Ascending aorta (tissue), 2 donors: ENCODE measurements at regions not wholly inside any gene's neighbourhood (a gene's known extent, or its start where the extent isn't known, plus 50 kb on each side); places are given as distances from the start of the nearest gene placed in this dataset.

Source experiments
- DNase-seq, 2 donors: peaks; one replicate each; pipeline ENCODE4 v3.0.0-alpha.2; 2019; ENCODE audit warnings: low spot score in 2 of 2
- H3K27ac ChIP-seq, 2 donors: fragments of 200-600 bp; sonication (generic); one replicate each; pipeline ENCODE4 v1.5.1; 2016 to 2017; ENCODE audit warnings: mild to moderate bottlenecking in 1 of 2
- H3K27me3 ChIP-seq: fragments of 200-600 bp; sonication (generic); one replicate; pipeline ENCODE4 v1.5.1; 2017
- H3K36me3 ChIP-seq, 2 donors: fragments of 200-600 bp; sonication (generic); one replicate each; pipeline ENCODE4 v1.5.1; 2016
- H3K4me1 ChIP-seq, 2 donors: fragments of 200-600 bp; sonication (generic); one replicate each; pipeline ENCODE4 v1.5.1; 2016 to 2017; ENCODE audit warnings: mild to moderate bottlenecking in 1 of 2
- H3K4me3 ChIP-seq, 2 donors: fragments of 200-600 bp; sonication (generic); one replicate each; pipeline ENCODE4 v1.5.1; 2016 to 2017; ENCODE audit warnings: mild to moderate bottlenecking in 1 of 2
- H3K9me3 ChIP-seq, 2 donors: fragments of 200-600 bp; sonication (generic); one replicate each; pipeline ENCODE4 v1.5.1; 2016
- intact Hi-C: fragments of 100-400 bp; cut with DNase I; formaldehyde crosslinking; loops from one replicate; pipeline ENCODE4 v1.15.1; 2023
- TF ChIP-seq, protein P1 (sequence below), 3 experiments: fragments of 200-600 bp in 2 of 3; fragments of 450-650 bp in 1 of 3; sonication (generic) in 2 of 3; IDR thresholded peaks; one replicate each; pipeline ENCODE4 v1.5.1; 2016 to 2019; ENCODE audit warnings: antibody characterized with exemption in 3 of 3, mild to moderate bottlenecking in 1 of 3, moderate library complexity in 1 of 3

DNA sequence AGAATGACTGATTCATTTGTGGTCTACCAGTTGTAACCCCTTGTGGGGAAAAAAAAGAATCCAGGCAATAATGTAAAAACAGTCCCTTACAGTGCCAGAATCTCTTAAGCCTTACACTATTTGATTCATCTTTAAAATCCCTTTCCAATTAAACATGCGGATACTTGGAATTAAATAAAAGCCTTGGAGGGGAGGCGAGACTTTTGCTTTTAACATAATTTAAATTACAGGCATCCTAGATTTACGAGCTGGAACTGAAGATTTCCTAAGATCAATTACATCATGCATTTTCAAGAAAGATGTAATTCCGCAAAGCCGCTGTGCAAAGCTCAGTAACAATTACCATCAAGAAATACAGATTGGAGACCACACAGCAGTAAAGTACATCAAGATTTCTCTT lies 370.2 kb downstream of the MTRR start:
- DNase-seq = no peak
- H3K4me1 ChIP-seq = no peaks in the 10 kb centered on the region
- no peak overlapping the region for H3K27ac ChIP-seq
- H3K36me3 ChIP-seq = no peaks in the 10 kb centered on the region
- intact Hi-C loops = no loop called here
- no peaks in the 10 kb centered on the region for H3K27me3 ChIP-seq
- no peaks in the 10 kb centered on the region for H3K9me3 ChIP-seq
- TF ChIP-seq, protein P1, sequence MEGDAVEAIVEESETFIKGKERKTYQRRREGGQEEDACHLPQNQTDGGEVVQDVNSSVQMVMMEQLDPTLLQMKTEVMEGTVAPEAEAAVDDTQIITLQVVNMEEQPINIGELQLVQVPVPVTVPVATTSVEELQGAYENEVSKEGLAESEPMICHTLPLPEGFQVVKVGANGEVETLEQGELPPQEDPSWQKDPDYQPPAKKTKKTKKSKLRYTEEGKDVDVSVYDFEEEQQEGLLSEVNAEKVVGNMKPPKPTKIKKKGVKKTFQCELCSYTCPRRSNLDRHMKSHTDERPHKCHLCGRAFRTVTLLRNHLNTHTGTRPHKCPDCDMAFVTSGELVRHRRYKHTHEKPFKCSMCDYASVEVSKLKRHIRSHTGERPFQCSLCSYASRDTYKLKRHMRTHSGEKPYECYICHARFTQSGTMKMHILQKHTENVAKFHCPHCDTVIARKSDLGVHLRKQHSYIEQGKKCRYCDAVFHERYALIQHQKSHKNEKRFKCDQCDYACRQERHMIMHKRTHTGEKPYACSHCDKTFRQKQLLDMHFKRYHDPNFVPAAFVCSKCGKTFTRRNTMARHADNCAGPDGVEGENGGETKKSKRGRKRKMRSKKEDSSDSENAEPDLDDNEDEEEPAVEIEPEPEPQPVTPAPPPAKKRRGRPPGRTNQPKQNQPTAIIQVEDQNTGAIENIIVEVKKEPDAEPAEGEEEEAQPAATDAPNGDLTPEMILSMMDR (IDR thresholded peaks at IDR 0.05) = no peak
- H3K4me3 ChIP-seq = no peak overlapping the region

DNA sequence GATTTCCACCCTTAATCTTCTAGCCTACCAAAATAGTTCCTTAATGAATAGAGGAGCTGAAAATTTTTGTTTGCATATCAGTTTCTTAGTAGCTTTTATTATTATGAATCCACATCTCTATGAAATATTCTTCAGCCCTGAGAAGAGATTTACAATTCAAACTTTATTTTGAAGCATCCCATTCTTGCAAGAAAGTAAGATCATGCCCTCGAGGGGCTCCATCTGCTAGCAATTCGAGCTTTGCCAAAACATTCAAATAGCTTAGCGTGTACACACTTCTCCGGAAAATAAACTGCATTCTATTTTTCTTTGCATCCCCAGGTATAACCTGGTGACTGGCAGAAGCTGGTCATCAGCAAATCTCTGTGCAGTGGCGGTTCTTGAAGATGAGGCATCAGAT lies 370.7 kb downstream of the MTRR start:
- H3K9me3 ChIP-seq = no peaks in the 10 kb centered on the region
- H3K4me3 ChIP-seq = no peak overlapping the region
- H3K4me1 ChIP-seq = no peaks in the 10 kb centered on the region
- DNase-seq = no peak
- TF ChIP-seq, protein P1 (IDR thresholded peaks at IDR 0.05) = no peak
- no peaks in the 10 kb centered on the region for H3K27me3 ChIP-seq
- no peaks in the 10 kb centered on the region for H3K36me3 ChIP-seq
- H3K27ac ChIP-seq = no peak overlapping the region
- intact Hi-C loops = no loop called here

DNA sequence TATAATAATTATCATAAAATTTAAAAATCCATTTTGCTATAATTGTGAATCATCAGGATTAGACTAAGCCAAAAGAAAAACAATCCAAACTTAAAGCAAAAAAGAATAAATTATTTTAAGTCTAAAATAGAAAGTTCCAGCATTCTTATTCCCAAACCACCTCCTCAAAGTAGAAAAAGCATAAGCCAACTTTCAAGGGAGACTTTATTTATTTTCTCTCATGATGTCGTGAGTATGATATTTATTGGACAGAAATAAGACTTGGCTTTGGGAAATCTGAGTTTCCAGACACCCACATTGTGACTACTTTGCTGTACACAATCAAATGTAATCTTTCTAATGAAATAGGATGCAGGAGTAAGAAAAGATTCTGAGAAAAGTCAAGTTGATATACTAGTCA lies 372.1 kb downstream of the MTRR start:
- H3K27me3 ChIP-seq = no peaks in the 10 kb centered on the region
- no peaks in the 10 kb centered on the region for H3K9me3 ChIP-seq
- peak overlapping the region in 1 of 2 donors; percentile 36 for H3K27ac ChIP-seq
- intact Hi-C loops = no loop called here
- DNase-seq = no peak
- H3K4me3 ChIP-seq = no peak overlapping the region
- no peaks in the 10 kb centered on the region for H3K36me3 ChIP-seq
- H3K4me1 ChIP-seq = no peaks in the 10 kb centered on the region
- TF ChIP-seq, protein P1 (IDR thresholded peaks at IDR 0.05) = no peak

DNA sequence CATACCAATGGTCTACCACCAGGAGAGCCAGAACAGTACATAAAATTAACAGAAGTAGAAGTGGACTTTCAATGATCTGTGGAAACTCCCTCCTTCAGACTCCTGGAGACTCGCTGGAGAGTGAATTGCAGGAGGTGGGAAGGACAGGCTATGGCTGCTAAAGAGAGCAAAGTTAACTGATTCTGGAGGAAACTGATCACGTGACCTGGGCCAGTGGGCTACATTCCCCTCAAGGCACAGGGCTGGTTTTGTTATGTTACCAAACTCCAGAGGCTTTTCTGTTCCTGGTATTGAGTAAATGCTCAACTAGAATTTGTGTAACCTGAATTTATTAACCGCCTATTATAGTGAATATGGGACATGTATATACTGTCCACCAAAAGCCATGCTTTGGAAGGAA lies 372.6 kb downstream of the MTRR start:
- Histone ChIP-seq H3K4me3 (no peak overlapping the region), H3K4me1 (no peaks in the 10 kb centered on the region), H3K36me3 (no peaks in the 10 kb centered on the region), H3K27ac (peak overlapping the region in 1 of 2 donors; percentile 36), H3K9me3 (no peaks in the 10 kb centered on the region), H3K27me3 (no peaks in the 10 kb centered on the region)
- TF ChIP-seq, protein P1 (IDR thresholded peaks at IDR 0.05) = no peak
- no peak for DNase-seq
- intact Hi-C loops = no loop called here

DNA sequence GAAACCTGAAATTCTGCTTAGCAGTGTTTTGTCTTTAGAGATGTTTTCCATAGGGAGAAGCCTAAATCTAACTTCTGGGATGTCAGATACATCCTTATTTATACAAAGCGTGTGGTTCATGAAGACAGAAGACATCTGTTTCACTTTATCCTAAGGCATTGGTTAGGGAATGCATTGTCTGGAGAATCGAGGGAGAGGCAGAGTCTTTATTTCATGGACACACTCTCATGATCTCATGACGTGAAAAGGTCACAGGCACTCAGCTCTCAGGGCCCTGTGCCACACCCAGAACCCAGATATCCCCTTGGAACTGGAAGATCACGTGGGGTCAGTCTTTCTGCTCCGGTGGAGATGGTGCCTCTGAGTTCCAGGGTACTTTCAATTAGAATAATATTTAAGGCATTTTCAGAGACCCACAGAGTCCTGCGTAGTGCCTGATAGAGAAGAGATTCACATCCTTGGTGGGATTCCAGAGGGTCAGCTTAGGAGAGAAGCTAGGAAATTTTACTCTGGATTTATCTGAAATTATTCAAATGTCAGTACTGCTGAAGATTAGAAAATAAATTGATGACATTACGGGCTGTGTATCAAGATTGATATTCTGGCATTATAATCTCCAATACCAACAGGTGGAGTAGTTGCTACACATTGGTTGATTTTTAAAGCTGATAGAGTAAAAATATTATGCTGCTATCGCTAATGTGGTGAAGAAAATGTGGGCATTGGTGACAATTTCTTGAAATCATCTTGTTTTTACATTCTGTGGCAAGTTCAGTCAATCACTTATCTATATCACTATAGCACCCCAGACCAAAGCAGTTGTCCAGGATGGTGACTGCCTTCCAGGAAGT lies 378.3 kb downstream of the MTRR start:
- Histone ChIP-seq H3K27ac (no peak overlapping the region), H3K4me1 (no peaks in the 10 kb centered on the region), H3K27me3 (no peaks in the 10 kb centered on the region), H3K9me3 (no peaks in the 10 kb centered on the region), H3K4me3 (no peak overlapping the region), H3K36me3 (no peaks in the 10 kb centered on the region)
- intact Hi-C loops = no loop called here
- no peak for DNase-seq
- TF ChIP-seq, protein P1 (IDR thresholded peaks at IDR 0.05) = no peak
